SK-N-SH treated with all-trans-retinoic acid at 6 μM for 48 hours (cell line): ENCODE measurements at regions not wholly inside any gene's neighbourhood (a gene's known extent, or its start where the extent isn't known, plus 50 kb on each side); places are given as distances from the start of the nearest gene placed in this dataset.
A peak's percentile ranks its signal among the peaks of the same experiment; 100 is the strongest.

Source experiments
- ATAC-seq: fragments of 200-7000 bp; cut with Tn5 transposase; 3 replicates; pipeline ENCODE4 v1.9.1; 2020; ENCODE audit warnings: mild to moderate bottlenecking, moderate library complexity
- ARNTL ChIP-seq: fragments of 450-650 bp; formaldehyde crosslinking; IDR thresholded peaks from 2 replicates; pipeline ENCODE4 v1.5.0; 2020; ENCODE audit warnings: low read depth, mild to moderate bottlenecking, moderate library complexity, borderline replicate concordance
- CSDC2 ChIP-seq: fragments of 250-450 bp; sonication (Bioruptor Pico); IDR thresholded peaks from 2 replicates; pipeline ENCODE4 v1.5.0; 2020; ENCODE audit warnings: mild to moderate bottlenecking, moderate library complexity
- ESRRG ChIP-seq: fragments of 250-450 bp; sonication (Bioruptor Pico); IDR thresholded peaks from 2 replicates; pipeline ENCODE4 v1.6.1; 2021; ENCODE audit warnings: mild to moderate bottlenecking
- GLIS3 ChIP-seq: fragments of 250-450 bp; sonication (Bioruptor Pico); IDR thresholded peaks from 2 replicates; pipeline ENCODE4 v1.5.0; 2020; ENCODE audit warnings: mild to moderate bottlenecking, moderate library complexity
- ISL1 ChIP-seq: fragments of 250-450 bp; sonication (Bioruptor Pico); IDR thresholded peaks from 2 replicates; pipeline ENCODE4 v2.1.2; 2022; ENCODE audit warnings: mild to moderate bottlenecking, moderate library complexity
- OSR1 ChIP-seq: fragments of 250-450 bp; sonication (Bioruptor Pico); IDR thresholded peaks from 2 replicates; pipeline ENCODE4 v1.8.0; 2022; ENCODE audit warnings: moderate library complexity, mild to moderate bottlenecking, inconsistent platforms
- PATZ1 ChIP-seq: fragments of 250-450 bp; sonication (Bioruptor Pico); IDR thresholded peaks from 2 replicates; pipeline ENCODE4 v1.8.0; 2020; ENCODE audit warnings: mild to moderate bottlenecking, moderate library complexity, borderline replicate concordance
- POU6F1 ChIP-seq: fragments of 250-450 bp; sonication (Bioruptor Pico); IDR thresholded peaks from 2 replicates; pipeline ENCODE4 v1.8.0; 2021; ENCODE audit warnings: low read depth, mild to moderate bottlenecking, moderate library complexity, borderline replicate concordance
- PPARA ChIP-seq: fragments of 250-450 bp; sonication (Bioruptor Pico); IDR thresholded peaks from 2 replicates; pipeline ENCODE4 v1.5.0; 2020; ENCODE audit warnings: mild to moderate bottlenecking, borderline replicate concordance
- RARB ChIP-seq: fragments of 250-450 bp; sonication (Bioruptor Pico); IDR thresholded peaks from 2 replicates; pipeline ENCODE4 v1.8.0; 2021; ENCODE audit warnings: mild to moderate bottlenecking, moderate library complexity
- TCF4 ChIP-seq: fragments of 250-450 bp; sonication (Bioruptor Pico); IDR thresholded peaks from 2 replicates; pipeline ENCODE4 v1.8.0; 2021; ENCODE audit warnings: mild to moderate bottlenecking, moderate library complexity, borderline replicate concordance
- TOX ChIP-seq: fragments of 250-450 bp; sonication (Bioruptor Pico); IDR thresholded peaks from 2 replicates; pipeline ENCODE4 v1.8.0; 2021; ENCODE audit warnings: mild to moderate bottlenecking, moderate library complexity, borderline replicate concordance
- TSHZ2 ChIP-seq: fragments of 250-450 bp; sonication (Bioruptor Pico); IDR thresholded peaks from 2 replicates; pipeline ENCODE4 v1.5.0; 2020; ENCODE audit warnings: mild to moderate bottlenecking, moderate library complexity
- ZC3H10 ChIP-seq: fragments of 250-450 bp; sonication (Bioruptor Pico); IDR thresholded peaks from 2 replicates; pipeline ENCODE4 v1.5.1; 2021; ENCODE audit warnings: mild to moderate bottlenecking, moderate library complexity
- ZFP3 ChIP-seq: fragments of 250-450 bp; sonication (Bioruptor Pico); IDR thresholded peaks from 2 replicates; pipeline ENCODE4 v1.5.0; 2020; ENCODE audit warnings: mild to moderate bottlenecking, moderate library complexity
- ZNF565 ChIP-seq: fragments of 450-650 bp; formaldehyde crosslinking; conservative IDR thresholded peaks from 2 replicates; pipeline ENCODE4 v1.5.0; 2020; ENCODE audit warnings: low read depth, mild to moderate bottlenecking, moderate library complexity
- ZNF8 ChIP-seq: fragments of 450-650 bp; formaldehyde crosslinking; IDR thresholded peaks from 2 replicates; pipeline ENCODE4 v1.5.0; 2020; ENCODE audit warnings: mild to moderate bottlenecking, moderate library complexity
- TF ChIP-seq, protein P1 (sequence below): fragments of 250-450 bp; sonication (Bioruptor Pico); IDR thresholded peaks from 2 replicates; pipeline ENCODE4 v1.5.1; 2021; ENCODE audit warnings: mild to moderate bottlenecking, moderate library complexity

- TF ChIP-seq PATZ1 (CRISPR knock-in tag) (no peak), TCF4 (CRISPR knock-in tag) (no peak), TOX (CRISPR knock-in tag) (no peak), OSR1 (no peak), CSDC2 (CRISPR knock-in tag) (no peak), RARB (CRISPR knock-in tag) (no peak)
- TF ChIP-seq, all 23 proteins: peak for 0
These were observed 68.1 kb upstream of the SLC22A16 start (continued) for GRCh38 chr6:110544472-110544871.

DNA sequence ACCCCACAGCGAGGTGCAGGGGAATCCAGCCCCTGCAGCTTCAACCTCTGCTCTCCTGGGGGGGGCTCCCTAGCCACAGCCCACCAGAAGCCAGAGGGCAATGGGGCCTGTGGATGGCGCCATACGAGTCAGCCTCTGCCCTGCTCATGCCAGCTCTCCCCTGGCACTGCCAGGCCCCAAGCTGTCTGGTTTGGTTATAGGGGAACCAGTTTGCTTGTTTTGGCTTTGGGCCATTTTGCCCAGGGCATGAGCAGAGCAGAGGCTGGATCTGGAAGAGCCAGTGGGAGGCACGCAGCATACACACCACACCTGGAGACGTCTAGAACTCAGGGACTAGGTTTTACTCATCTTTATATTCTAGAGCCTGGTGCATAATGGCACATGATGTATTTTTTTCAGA, 66.7 kb upstream of the SLC22A16 start:
- TF ChIP-seq ESRRG (CRISPR knock-in tag) = no peak
- no peak for TF ChIP-seq POU6F1 (CRISPR knock-in tag)
- no peak for TF ChIP-seq TOX (CRISPR knock-in tag)
- no peak for TF ChIP-seq GLIS3 (CRISPR knock-in tag)
- no peak for TF ChIP-seq ZNF565 (CRISPR knock-in tag)
- no peak for TF ChIP-seq ZFP3 (CRISPR knock-in tag)
- TF ChIP-seq TSHZ2 (CRISPR knock-in tag) = no peak
- TF ChIP-seq ISL1 (CRISPR knock-in tag) = no peak
- no peak for TF ChIP-seq PATZ1 (CRISPR knock-in tag)
- TF ChIP-seq CSDC2 (CRISPR knock-in tag) = no peak
- TF ChIP-seq ARNTL (CRISPR knock-in tag) = no peak
- no peak for TF ChIP-seq PPARA (CRISPR knock-in tag)
- no peak for TF ChIP-seq ZNF8 (CRISPR knock-in tag)
- TF ChIP-seq ZC3H10 = no peak
- no peak for TF ChIP-seq RARB (CRISPR knock-in tag)
- peak; percentile 14; the same call in 2 of the 3 replicates for ATAC-seq

DNA sequence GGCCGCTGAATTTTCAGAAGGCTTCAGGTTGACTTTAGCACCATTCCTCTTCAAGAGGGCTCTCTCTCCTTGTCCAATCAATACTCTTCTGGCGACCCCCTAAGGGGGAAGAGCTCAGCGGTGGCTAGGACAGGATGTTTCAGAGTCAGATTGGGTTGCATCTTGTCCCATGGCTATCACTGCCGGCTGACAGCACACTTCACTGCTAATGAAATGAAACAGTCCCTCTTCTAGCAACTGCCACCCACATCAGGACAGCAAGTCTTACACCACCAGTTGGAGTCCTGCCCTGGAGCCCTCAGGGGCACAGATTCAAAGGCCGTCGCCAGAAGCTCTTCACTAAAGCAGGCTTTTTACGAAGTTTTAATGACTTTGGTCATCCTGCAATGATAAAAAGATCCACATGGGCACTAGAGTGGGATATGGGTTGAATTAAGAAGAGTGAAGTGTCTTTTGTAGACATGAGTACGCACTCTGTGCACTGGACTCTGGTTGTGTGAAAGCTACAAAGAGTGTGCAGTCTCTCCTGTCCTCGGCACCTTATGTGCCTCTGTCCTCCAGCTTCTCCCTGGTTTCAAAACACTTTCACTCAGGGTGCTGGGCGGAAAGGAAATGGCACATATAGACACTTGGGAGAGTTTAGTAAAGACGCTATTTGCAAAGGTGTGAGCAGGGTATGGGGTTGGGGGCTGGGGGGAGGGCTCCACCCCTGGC, 66.1 kb upstream of the SLC22A16 start:
- peak; percentile 45 for ATAC-seq

More for the DNA sequence above, 66.1 kb upstream of the SLC22A16 start:
- TF ChIP-seq TOX (CRISPR knock-in tag) = no peak
- TF ChIP-seq GLIS3 (CRISPR knock-in tag) = no peak
- TF ChIP-seq ZC3H10 = no peak
- no peak for TF ChIP-seq ISL1 (CRISPR knock-in tag)
- no peak for TF ChIP-seq RARB (CRISPR knock-in tag)
- TF ChIP-seq, protein P1, sequence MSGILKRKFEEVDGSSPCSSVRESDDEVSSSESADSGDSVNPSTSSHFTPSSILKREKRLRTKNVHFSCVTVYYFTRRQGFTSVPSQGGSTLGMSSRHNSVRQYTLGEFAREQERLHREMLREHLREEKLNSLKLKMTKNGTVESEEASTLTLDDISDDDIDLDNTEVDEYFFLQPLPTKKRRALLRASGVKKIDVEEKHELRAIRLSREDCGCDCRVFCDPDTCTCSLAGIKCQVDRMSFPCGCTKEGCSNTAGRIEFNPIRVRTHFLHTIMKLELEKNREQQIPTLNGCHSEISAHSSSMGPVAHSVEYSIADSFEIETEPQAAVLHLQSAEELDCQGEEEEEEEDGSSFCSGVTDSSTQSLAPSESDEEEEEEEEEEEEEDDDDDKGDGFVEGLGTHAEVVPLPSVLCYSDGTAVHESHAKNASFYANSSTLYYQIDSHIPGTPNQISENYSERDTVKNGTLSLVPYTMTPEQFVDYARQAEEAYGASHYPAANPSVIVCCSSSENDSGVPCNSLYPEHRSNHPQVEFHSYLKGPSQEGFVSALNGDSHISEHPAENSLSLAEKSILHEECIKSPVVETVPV (CRISPR knock-in tag) = no peak
- no peak for TF ChIP-seq CSDC2 (CRISPR knock-in tag)
- no peak for TF ChIP-seq ESRRG (CRISPR knock-in tag)
